IMR-90 (cell line): ENCODE measurements at regions not wholly inside any gene's neighbourhood (a gene's known extent, or its start where the extent isn't known, plus 50 kb on each side); places are given as distances from the start of the nearest gene placed in this dataset.

ENCODE experiments used
- CEBPB ChIP-seq: IDR thresholded peaks from 2 replicates; pipeline ENCODE4 v1.6.1; 2012; ENCODE audit warnings: low read depth, low read length, improper control_type of control experiment
- FOS ChIP-seq: fragments of 150-350 bp; IDR thresholded peaks from 2 replicates; pipeline ENCODE4 v1.6.1; 2016; ENCODE audit warnings: low read depth, low read length
- MAFK ChIP-seq: IDR thresholded peaks from 2 replicates; pipeline ENCODE4 v1.6.1; 2012; ENCODE audit warnings: low read depth, low read length, improper control_type of control experiment
- MXI1 ChIP-seq: IDR thresholded peaks from 2 replicates; pipeline ENCODE4 v1.6.1; 2012; ENCODE audit warnings: low read depth, mild to moderate bottlenecking, low read length, moderate library complexity, borderline replicate concordance
- POLR2A ChIP-seq: IDR thresholded peaks from 2 replicates; pipeline ENCODE4 v1.6.1; 2012; ENCODE audit warnings: mild to moderate bottlenecking, low read depth, low read length
- RAD21 ChIP-seq: IDR thresholded peaks from 2 replicates; pipeline ENCODE4 v1.6.1; 2012; ENCODE audit warnings: low read length, improper control_type of control experiment
- RCOR1 ChIP-seq: IDR thresholded peaks from 2 replicates; pipeline ENCODE4 v1.6.1; 2012; ENCODE audit warnings: mild to moderate bottlenecking, low read length, improper control_type of control experiment; ENCODE audit not compliant: insufficient replicate concordance
- RFX5 ChIP-seq: IDR thresholded peaks from 2 replicates; pipeline ENCODE4 v1.8.0; 2012; ENCODE audit warnings: low read depth, mild to moderate bottlenecking, low read length, moderate library complexity
- TF ChIP-seq, protein P1 (sequence below): conservative IDR thresholded peaks from 2 replicates; pipeline ENCODE4 v1.5.1; 2012; ENCODE audit warnings: mild to moderate bottlenecking, low read depth, low read length, improper control_type of control experiment
- TF ChIP-seq, protein P2 (sequence below): fragments of 150-350 bp; IDR thresholded peaks from 2 replicates; pipeline ENCODE4 v1.6.1; 2017; ENCODE audit warnings: mild to moderate bottlenecking, antibody characterized with exemption, low read length, low read depth

DNA sequence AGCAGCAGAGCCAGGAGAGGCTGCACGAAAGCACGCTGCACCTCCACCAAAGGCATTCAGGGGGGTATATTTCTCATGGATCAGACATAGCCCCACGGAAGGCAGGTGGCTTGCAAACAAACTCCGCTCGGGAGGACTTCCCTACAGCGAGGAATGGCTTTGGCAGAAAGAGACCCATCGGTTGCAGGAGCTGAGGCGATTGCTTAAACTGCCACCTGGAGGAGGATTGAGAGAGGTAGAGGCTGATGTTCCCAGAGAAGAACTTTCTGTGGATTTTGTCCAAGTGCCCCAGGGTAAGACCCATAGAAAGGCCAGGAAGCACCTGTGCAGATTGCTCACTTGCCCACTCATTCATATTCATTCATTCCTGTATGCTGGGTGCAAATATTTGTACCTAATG, 89.1 kb downstream of the NEUROD6 start:
- TF ChIP-seq, protein P1, sequence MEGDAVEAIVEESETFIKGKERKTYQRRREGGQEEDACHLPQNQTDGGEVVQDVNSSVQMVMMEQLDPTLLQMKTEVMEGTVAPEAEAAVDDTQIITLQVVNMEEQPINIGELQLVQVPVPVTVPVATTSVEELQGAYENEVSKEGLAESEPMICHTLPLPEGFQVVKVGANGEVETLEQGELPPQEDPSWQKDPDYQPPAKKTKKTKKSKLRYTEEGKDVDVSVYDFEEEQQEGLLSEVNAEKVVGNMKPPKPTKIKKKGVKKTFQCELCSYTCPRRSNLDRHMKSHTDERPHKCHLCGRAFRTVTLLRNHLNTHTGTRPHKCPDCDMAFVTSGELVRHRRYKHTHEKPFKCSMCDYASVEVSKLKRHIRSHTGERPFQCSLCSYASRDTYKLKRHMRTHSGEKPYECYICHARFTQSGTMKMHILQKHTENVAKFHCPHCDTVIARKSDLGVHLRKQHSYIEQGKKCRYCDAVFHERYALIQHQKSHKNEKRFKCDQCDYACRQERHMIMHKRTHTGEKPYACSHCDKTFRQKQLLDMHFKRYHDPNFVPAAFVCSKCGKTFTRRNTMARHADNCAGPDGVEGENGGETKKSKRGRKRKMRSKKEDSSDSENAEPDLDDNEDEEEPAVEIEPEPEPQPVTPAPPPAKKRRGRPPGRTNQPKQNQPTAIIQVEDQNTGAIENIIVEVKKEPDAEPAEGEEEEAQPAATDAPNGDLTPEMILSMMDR = no peak
- no peak for TF ChIP-seq CEBPB
- TF ChIP-seq FOS = no peak
- TF ChIP-seq RCOR1 = no peak
- TF ChIP-seq POLR2A = no peak
- no peak for TF ChIP-seq MAFK
- TF ChIP-seq, protein P2, sequence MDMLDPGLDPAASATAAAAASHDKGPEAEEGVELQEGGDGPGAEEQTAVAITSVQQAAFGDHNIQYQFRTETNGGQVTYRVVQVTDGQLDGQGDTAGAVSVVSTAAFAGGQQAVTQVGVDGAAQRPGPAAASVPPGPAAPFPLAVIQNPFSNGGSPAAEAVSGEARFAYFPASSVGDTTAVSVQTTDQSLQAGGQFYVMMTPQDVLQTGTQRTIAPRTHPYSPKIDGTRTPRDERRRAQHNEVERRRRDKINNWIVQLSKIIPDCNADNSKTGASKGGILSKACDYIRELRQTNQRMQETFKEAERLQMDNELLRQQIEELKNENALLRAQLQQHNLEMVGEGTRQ = no peak
- TF ChIP-seq RFX5 = no peak
- TF ChIP-seq RAD21 = no peak
- TF ChIP-seq MXI1 = no peak
